ENCODE measurements at regions not wholly inside any gene's neighbourhood (a gene's known extent, or its start where the extent isn't known, plus 50 kb on each side); places are given as distances from the start of the nearest gene placed in this dataset.
"Not testable (repeated sequence)": the region's sequence is repeated elsewhere in the genome, so short reads cannot be mapped to it uniquely, and the experiment has no call there.

DNA sequence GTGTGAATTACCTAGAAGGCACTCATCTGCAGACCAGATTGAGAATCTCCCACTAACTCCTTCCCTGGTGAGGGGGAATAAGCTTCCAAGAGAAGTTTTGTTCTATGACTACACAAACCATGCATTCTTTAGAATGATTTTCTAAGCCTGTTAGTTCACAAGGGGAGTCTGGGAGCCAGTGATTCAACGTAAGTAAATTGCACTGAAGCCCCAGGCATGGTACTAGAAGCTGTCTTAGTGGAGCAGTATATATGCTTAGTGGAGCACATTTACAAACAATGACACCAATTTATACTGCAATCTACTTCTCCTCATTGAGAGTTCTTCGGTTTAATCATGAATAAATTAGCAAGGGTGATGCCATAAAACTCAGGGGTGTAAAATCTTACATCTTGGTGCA is 209.9 kb upstream of the LRRC61 start:
- not testable (repeated sequence) for TF ChIP-seq CTCF (conservative IDR thresholded peaks at IDR 0.05; ENCODE audit: low read length); EZH2phosphoT487 (IDR thresholded peaks at IDR 0.05; ENCODE audit: borderline replicate concordance)
